NCI-H1436 treated with DMSO at 0.1 percent for 48 hours (cell line): ENCODE measurements at regions not wholly inside any gene's neighbourhood (a gene's known extent, or its start where the extent isn't known, plus 50 kb on each side); places are given as distances from the start of the nearest gene placed in this dataset.

Source experiments
- DNase-seq: peaks from one replicate; lab custom pipeline; 2025; lab: John Stamatoyannopoulos, UW

- DNase-seq, result no peak
Measured at GRCh38 chr7:15916681-15917380, 230.3 kb upstream of the MEOX2 start.

GRCh38 chr7:15915686-15916293 lies 229.3 kb upstream of the MEOX2 start:
- no peak for DNase-seq

- no peak for DNase-seq
Measured at GRCh38 chr7:15914611-15915010, 228.1 kb upstream of the MEOX2 start.

- no peak for DNase-seq
Measured at GRCh38 chr7:15906436-15906835, 220.0 kb upstream of the MEOX2 start.

- no peak for DNase-seq
Measured at GRCh38 chr7:15905251-15906040, 219.0 kb upstream of the MEOX2 start.

- DNase-seq, result no peak
Measured at GRCh38 chr7:15891151-15891881, 204.8 kb upstream of the MEOX2 start.

GRCh38 chr7:15889507-15889906 lies 203.0 kb upstream of the MEOX2 start:
- DNase-seq, result no peak

- no peak for DNase-seq
Measured at GRCh38 chr7:15888090-15888489, 201.6 kb upstream of the MEOX2 start.

GRCh38 chr7:15886626-15887025 lies 200.1 kb upstream of the MEOX2 start:
- no peak for DNase-seq

- no peak for DNase-seq
Measured at GRCh38 chr7:15885678-15886077, 199.2 kb upstream of the MEOX2 start.

- no peak for DNase-seq
Measured at GRCh38 chr7:15874774-15875173, 188.3 kb upstream of the MEOX2 start.

- DNase-seq, result no peak
Measured at GRCh38 chr7:15870347-15870746, 183.9 kb upstream of the MEOX2 start.

- DNase-seq, result no peak
Measured at GRCh38 chr7:15867441-15867840, 181.0 kb upstream of the MEOX2 start.

- no peak for DNase-seq
Measured at GRCh38 chr7:15866753-15867152, 180.3 kb upstream of the MEOX2 start.

- DNase-seq, result no peak
Measured at GRCh38 chr7:15864626-15864991, 178.1 kb upstream of the MEOX2 start.

GRCh38 chr7:15863951-15864625 lies 177.6 kb upstream of the MEOX2 start:
- DNase-seq, result no peak

GRCh38 chr7:15862781-15863165 lies 176.3 kb upstream of the MEOX2 start:
- DNase-seq, result no peak

GRCh38 chr7:15862016-15862780 lies 175.7 kb upstream of the MEOX2 start:
- DNase-seq, result no peak

GRCh38 chr7:15860264-15860949 lies 173.9 kb upstream of the MEOX2 start:
- no peak for DNase-seq

GRCh38 chr7:15857026-15857425 lies 170.5 kb upstream of the MEOX2 start:
- no peak for DNase-seq

GRCh38 chr7:15856311-15856710 lies 169.8 kb upstream of the MEOX2 start:
- no peak for DNase-seq
